Liver (tissue), 8 donors: ENCODE measurements at regions not wholly inside any gene's neighbourhood (a gene's known extent, or its start where the extent isn't known, plus 50 kb on each side); places are given as distances from the start of the nearest gene placed in this dataset.

Experiments used
- DNase-seq: peaks from one replicate; pipeline ENCODE4 v3.0.0-alpha.2; 2017; ENCODE audit warnings: low spot score
- H3K27ac ChIP-seq, 2 donors: one replicate each; pipeline ENCODE4 v1.7.0; 2013; ENCODE audit warnings: inconsistent platforms in 2 of 2, low read length in 2 of 2, control low read depth in 1 of 2, low read depth in 1 of 2, mild to moderate bottlenecking in 1 of 2
- H3K27me3 ChIP-seq, 4 donors: one replicate each; pipeline versions ENCODE4 v1.6.1 to v1.7.0; 2013; ENCODE audit warnings: low read length in 3 of 4, inconsistent platforms in 1 of 4, mild to moderate bottlenecking in 1 of 4, moderate library complexity in 1 of 4; ENCODE audit not compliant: control insufficient read depth in 4 of 4, insufficient read depth in 4 of 4
- H3K36me3 ChIP-seq, 4 donors: one replicate each; pipeline versions ENCODE4 v1.6.1 to v1.7.0; 2013; ENCODE audit warnings: low read length in 3 of 4, mild to moderate bottlenecking in 3 of 4, low read depth in 1 of 4, moderate library complexity in 1 of 4; ENCODE audit not compliant: control insufficient read depth in 4 of 4, insufficient read depth in 3 of 4
- H3K4me1 ChIP-seq, 4 donors: one replicate each; pipeline versions ENCODE4 v1.6.1 to v1.7.0; 2013; ENCODE audit warnings: low read length in 3 of 4, mild to moderate bottlenecking in 3 of 4, moderate library complexity in 1 of 4; ENCODE audit not compliant: control insufficient read depth in 4 of 4, insufficient read depth in 4 of 4
- H3K4me3 ChIP-seq, 3 donors: one replicate each; pipeline versions ENCODE4 v1.6.1 to v1.7.0; 2013; ENCODE audit warnings: low read length in 3 of 3, control low read depth in 1 of 3, low read depth in 1 of 3, mild to moderate bottlenecking in 1 of 3
- H3K9ac ChIP-seq, 2 donors: one replicate each; pipeline ENCODE4 v1.7.0; 2013; ENCODE audit warnings: low read length in 2 of 2, mild to moderate bottlenecking in 2 of 2, moderate library complexity in 2 of 2, control low read depth in 1 of 2, low read depth in 1 of 2
- H3K9me3 ChIP-seq, 4 donors: one replicate each; pipeline versions ENCODE4 v1.6.1 to v1.7.0; 2013; ENCODE audit warnings: low read length in 3 of 4; ENCODE audit not compliant: control insufficient read depth in 4 of 4
- EGR1 ChIP-seq, 2 donors: IDR thresholded peaks; 2 replicates each; pipeline ENCODE4 v1.6.1; 2016 to 2018; ENCODE audit warnings: antibody characterized with exemption in 2 of 2, low read depth in 2 of 2
- FOXA2 ChIP-seq: IDR thresholded peaks from 2 replicates; pipeline ENCODE4 v1.6.1; 2016; ENCODE audit warnings: antibody characterized with exemption
- HNF4A ChIP-seq, 2 donors: conservative IDR thresholded peaks; 2 replicates each; pipeline ENCODE4 v1.6.1; 2016; ENCODE audit warnings: antibody characterized with exemption in 2 of 2, mild to moderate bottlenecking in 2 of 2
- HNF4G ChIP-seq: IDR thresholded peaks from 2 replicates; pipeline ENCODE4 v1.6.1; 2016; ENCODE audit warnings: antibody characterized with exemption
- JUND ChIP-seq, 2 donors: IDR thresholded peaks; 2 replicates each; pipeline ENCODE4 v1.6.1; 2016; ENCODE audit warnings: antibody characterized with exemption in 2 of 2
- RAD21 ChIP-seq, 2 donors: IDR thresholded peaks; 2 replicates each; pipeline ENCODE4 v1.6.1; 2016; ENCODE audit warnings: antibody characterized with exemption in 2 of 2, mild to moderate bottlenecking in 2 of 2
- RXRA ChIP-seq, 2 donors: IDR thresholded peaks; 2 replicates each; pipeline ENCODE4 v1.6.1; 2017 to 2018; ENCODE audit warnings: antibody characterized with exemption in 2 of 2, mild to moderate bottlenecking in 1 of 2
- YY1 ChIP-seq: IDR thresholded peaks from 2 replicates; pipeline ENCODE4 v1.6.1; 2016; ENCODE audit warnings: antibody characterized with exemption, mild to moderate bottlenecking
- WGBS: extraction: QIAGEN DNeasy Blood & Tissue Kit; methylation state at CpG from one replicate; pipeline ENCODE4 v1.1.7; 2013; 5-methylcytosine and 5-hydroxymethylcytosine counted together
- TF ChIP-seq, protein P1 (sequence below): IDR thresholded peaks from 2 replicates; pipeline ENCODE4 v1.6.1; 2016; ENCODE audit warnings: antibody characterized with exemption, mild to moderate bottlenecking
- TF ChIP-seq, protein P2 (sequence below): IDR thresholded peaks from 2 replicates; pipeline ENCODE4 v1.6.1; 2016; ENCODE audit warnings: antibody characterized with exemption
- TF ChIP-seq, protein P3 (sequence below): fragments of 150-350 bp; IDR thresholded peaks from 2 replicates; pipeline ENCODE4 v1.5.1; 2017; ENCODE audit warnings: improper control_type of control experiment, low read depth, low read length; ENCODE audit not compliant: missing input control
- TF ChIP-seq, protein P4 (sequence below): IDR thresholded peaks from 2 replicates; pipeline ENCODE4 v1.6.1; 2016; ENCODE audit warnings: antibody characterized with exemption
- donor health status: healthy.
- donor health status: healthy.
- donor health status: healthy.
- donor health status: healthy.
- donor health status: healthy.

DNA sequence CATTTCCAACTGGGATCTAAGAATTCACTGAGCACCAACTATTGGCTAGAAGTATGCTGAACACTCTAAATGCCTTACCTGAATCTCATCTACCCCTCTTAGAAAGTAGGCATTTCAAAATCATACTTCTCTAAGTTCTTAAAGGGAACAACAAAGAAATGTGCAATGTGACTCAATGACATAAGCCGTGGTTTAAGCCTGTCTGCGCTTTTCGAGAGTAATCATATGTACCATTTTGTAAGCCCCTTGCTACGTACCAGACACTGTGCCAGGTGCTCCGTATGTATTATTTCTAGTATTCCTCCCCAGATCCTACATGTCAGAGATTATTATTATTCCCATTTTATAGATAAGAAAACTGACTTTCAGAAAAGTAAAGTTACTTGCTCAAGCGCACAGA, 454.2 kb downstream of the SETD4 start:
- no peaks in the 10 kb centered on the region for H3K9me3 ChIP-seq
- peaks cover 0 to 6% (median under 1%) of the 10 kb centered on the region in 4 donors for H3K27me3 ChIP-seq
- H3K36me3 ChIP-seq = no peaks in the 10 kb centered on the region
- TF ChIP-seq, protein P1, sequence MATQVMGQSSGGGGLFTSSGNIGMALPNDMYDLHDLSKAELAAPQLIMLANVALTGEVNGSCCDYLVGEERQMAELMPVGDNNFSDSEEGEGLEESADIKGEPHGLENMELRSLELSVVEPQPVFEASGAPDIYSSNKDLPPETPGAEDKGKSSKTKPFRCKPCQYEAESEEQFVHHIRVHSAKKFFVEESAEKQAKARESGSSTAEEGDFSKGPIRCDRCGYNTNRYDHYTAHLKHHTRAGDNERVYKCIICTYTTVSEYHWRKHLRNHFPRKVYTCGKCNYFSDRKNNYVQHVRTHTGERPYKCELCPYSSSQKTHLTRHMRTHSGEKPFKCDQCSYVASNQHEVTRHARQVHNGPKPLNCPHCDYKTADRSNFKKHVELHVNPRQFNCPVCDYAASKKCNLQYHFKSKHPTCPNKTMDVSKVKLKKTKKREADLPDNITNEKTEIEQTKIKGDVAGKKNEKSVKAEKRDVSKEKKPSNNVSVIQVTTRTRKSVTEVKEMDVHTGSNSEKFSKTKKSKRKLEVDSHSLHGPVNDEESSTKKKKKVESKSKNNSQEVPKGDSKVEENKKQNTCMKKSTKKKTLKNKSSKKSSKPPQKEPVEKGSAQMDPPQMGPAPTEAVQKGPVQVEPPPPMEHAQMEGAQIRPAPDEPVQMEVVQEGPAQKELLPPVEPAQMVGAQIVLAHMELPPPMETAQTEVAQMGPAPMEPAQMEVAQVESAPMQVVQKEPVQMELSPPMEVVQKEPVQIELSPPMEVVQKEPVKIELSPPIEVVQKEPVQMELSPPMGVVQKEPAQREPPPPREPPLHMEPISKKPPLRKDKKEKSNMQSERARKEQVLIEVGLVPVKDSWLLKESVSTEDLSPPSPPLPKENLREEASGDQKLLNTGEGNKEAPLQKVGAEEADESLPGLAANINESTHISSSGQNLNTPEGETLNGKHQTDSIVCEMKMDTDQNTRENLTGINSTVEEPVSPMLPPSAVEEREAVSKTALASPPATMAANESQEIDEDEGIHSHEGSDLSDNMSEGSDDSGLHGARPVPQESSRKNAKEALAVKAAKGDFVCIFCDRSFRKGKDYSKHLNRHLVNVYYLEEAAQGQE = no peak
- TF ChIP-seq RXRA (IDR thresholded peaks at IDR 0.05) (no peak), HNF4G (no peak), RAD21 (IDR thresholded peaks at IDR 0.05) (no peak), FOXA2 (no peak), YY1 (no peak), HNF4A (conservative IDR thresholded peaks at IDR 0.05) (no peak)
- TF ChIP-seq, protein P2, sequence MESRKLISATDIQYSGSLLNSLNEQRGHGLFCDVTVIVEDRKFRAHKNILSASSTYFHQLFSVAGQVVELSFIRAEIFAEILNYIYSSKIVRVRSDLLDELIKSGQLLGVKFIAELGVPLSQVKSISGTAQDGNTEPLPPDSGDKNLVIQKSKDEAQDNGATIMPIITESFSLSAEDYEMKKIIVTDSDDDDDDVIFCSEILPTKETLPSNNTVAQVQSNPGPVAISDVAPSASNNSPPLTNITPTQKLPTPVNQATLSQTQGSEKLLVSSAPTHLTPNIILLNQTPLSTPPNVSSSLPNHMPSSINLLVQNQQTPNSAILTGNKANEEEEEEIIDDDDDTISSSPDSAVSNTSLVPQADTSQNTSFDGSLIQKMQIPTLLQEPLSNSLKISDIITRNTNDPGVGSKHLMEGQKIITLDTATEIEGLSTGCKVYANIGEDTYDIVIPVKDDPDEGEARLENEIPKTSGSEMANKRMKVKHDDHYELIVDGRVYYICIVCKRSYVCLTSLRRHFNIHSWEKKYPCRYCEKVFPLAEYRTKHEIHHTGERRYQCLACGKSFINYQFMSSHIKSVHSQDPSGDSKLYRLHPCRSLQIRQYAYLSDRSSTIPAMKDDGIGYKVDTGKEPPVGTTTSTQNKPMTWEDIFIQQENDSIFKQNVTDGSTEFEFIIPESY = no peak
- TF ChIP-seq, protein P3, sequence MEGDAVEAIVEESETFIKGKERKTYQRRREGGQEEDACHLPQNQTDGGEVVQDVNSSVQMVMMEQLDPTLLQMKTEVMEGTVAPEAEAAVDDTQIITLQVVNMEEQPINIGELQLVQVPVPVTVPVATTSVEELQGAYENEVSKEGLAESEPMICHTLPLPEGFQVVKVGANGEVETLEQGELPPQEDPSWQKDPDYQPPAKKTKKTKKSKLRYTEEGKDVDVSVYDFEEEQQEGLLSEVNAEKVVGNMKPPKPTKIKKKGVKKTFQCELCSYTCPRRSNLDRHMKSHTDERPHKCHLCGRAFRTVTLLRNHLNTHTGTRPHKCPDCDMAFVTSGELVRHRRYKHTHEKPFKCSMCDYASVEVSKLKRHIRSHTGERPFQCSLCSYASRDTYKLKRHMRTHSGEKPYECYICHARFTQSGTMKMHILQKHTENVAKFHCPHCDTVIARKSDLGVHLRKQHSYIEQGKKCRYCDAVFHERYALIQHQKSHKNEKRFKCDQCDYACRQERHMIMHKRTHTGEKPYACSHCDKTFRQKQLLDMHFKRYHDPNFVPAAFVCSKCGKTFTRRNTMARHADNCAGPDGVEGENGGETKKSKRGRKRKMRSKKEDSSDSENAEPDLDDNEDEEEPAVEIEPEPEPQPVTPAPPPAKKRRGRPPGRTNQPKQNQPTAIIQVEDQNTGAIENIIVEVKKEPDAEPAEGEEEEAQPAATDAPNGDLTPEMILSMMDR = no peak
- TF ChIP-seq, protein P4, sequence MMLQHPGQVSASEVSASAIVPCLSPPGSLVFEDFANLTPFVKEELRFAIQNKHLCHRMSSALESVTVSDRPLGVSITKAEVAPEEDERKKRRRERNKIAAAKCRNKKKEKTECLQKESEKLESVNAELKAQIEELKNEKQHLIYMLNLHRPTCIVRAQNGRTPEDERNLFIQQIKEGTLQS = no peak
- H3K4me1 ChIP-seq = no peaks in the 10 kb centered on the region
- H3K4me3 ChIP-seq = no peak overlapping the region
- DNase-seq = no peak
- H3K9ac ChIP-seq = no peak overlapping the region
- H3K27ac ChIP-seq = no peak overlapping the region
- 90% methylated on average over 6 of the region's 6 CpGs for WGBS

DNA sequence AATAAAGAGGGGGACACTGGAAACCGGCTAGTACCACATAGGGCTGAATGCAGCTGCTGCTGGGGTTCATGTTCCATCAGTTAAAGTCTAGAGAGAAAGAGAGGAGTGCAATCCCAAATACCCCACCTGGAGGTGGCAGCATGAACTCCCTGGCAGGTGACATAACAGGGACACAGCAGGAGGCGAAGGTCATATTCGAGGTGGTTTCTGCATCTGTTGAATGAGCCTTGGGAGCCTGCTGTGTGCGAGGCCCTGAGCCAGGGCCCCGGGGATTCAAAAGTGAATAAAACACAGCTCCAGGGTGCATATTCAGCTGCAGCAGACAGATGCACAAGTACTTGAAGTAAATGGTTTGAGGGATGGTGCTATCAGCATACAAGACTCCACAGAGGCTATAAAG, 456.8 kb downstream of the SETD4 start:
- Histone ChIP-seq H3K9me3 (no peaks in the 10 kb centered on the region), H3K36me3 (no peaks in the 10 kb centered on the region), H3K4me3 (no peak overlapping the region), H3K27me3 (peaks cover 0 to 2% (median 0%) of the 10 kb centered on the region in 4 donors), H3K4me1 (no peaks in the 10 kb centered on the region), H3K9ac (no peak overlapping the region), H3K27ac (no peak overlapping the region)
- TF ChIP-seq EGR1 (IDR thresholded peaks at IDR 0.05; ENCODE audit: low read depth in 2 of 2) (no peak), RAD21 (IDR thresholded peaks at IDR 0.05) (peak in 1 of 2 donors; percentile 49), JUND (IDR thresholded peaks at IDR 0.05) (no peak)
- no peak for DNase-seq
- WGBS = 57% methylated on average over 5 of the region's 5 CpGs
